GM21717 (cell line): ENCODE measurements at regions not wholly inside any gene's neighbourhood (a gene's known extent, or its start where the extent isn't known, plus 50 kb on each side); places are given as distances from the start of the nearest gene placed in this dataset.
A peak's percentile ranks its signal among the peaks of the same experiment; 100 is the strongest.
"Not testable (repeated sequence)": the region's sequence is repeated elsewhere in the genome, so short reads cannot be mapped to it uniquely, and the experiment has no call there.

Experiments used
- ATAC-seq: cut with Tn5 transposase; IDR thresholded peaks from one replicate; pipeline ENCODE4 v1.9.1; 2021; ENCODE audit warnings: mild to moderate bottlenecking, moderate library complexity; ENCODE audit not compliant: unreplicated experiment

DNA sequence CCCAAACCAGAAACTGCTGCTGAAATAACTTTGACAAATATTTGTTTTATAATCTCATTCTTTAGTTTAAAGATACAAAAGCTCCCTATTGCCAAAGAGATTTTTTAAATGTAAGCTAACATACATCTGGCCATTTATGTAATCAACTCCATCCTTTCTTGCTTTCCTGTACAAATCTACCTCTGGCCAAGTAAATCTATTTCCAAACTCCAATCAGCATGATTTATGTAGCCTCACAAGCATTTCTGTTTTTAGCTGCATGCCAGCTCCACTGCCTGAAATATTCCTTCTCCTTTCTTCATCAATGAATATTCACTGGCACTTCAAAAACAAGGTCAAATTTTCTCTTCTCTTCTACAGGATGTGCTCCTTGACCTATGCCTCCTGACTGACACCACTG lies 80.0 kb downstream of the SHOX2 start:
- ATAC-seq: no peak

DNA sequence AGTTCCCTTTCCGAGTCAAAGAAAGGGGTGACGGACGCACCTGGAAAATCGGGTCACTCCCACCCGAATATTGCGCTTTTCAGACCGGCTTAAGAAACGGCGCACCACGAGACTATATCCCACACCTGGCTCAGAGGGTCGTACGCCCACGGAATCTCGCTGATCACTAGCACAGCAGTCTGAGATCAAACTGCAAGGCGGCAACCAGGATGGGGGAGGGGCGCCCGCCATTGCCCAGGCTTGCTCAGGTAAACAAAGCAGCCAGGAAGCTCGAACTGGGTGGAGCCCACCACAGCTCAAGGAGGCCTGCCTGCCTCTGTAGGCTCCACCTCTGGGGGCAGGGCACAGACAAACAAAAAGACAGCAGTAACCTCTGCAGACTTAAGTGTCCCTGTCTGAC lies 86.3 kb downstream of the SHOX2 start:
- ATAC-seq: not testable (repeated sequence)

DNA sequence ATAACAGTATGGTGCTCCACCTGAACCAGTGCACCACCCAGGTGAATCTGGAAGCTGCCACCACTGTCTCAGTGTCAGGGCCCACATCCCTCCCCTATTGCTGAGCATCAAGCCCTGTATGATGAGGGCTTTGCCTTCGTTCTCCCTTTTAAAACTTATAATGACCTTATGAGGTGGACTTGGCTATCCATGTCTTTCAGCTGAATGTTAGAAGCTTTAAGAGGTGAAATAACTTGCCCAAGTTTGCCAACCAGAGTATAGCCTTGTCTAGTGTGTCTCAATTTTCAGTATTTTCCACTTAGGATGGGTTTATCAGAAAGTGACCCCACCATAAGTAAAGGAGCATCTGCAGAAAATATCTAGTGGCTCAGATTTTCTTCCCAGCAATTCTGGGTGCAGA lies 87.8 kb downstream of the SHOX2 start:
- no peak for ATAC-seq

DNA sequence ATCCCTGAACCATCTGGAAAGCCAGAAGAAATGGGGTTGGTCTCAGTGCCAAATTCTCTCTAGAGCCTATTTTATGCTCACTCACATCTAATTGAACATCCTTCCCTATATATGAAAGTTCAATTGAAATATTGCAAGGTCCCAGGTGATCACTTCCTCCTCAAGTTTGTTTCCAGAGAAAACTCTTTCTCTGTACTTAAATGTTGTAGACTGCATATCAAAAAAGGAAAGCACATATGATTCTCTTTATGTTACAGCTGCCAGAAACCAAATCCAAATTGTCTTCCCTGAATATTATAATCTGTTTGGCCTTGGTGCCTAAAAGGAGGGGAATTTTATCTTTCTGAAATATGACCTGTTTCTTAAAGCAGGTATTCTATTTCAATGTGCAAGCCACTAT lies 93.3 kb downstream of the SHOX2 start:
- no peak for ATAC-seq

DNA sequence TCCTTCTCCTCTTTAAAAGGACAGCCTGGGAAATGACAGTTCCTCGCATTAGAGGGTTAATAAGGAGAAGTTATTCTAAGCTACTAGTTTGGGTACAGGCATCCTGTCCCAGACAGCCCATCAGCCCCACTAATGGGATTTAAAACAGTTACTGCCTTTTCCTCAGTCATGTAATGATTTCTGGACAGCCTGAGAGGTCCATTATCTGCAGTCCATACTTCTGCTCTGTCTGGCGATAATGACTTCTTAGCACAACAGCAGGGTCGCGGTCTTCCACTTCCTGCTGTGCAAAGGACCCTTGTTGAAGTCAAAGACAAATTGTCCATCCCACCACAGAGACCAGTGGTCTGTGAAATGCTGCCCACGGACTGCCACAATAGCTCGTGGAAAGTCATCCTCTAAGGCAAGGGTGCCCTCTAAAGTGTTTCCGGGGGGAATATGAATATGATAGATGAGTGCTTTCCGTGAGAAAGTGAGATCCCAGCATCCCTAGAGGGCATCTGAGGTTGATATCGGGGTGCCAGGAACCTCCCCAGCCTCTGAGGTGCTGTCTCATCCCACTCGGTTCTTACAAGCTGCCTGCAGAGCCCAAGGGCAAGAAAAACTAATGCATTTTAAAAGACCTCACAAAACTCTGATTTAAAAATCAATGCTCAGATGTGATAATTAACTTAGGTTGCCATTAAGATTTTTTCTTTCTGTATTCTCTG lies 100.7 kb downstream of the SHOX2 start:
- ATAC-seq: no peak

GRCh38 chr3:157999246-157999645 lies 107.0 kb downstream of the SHOX2 start:
- ATAC-seq: no peak

DNA sequence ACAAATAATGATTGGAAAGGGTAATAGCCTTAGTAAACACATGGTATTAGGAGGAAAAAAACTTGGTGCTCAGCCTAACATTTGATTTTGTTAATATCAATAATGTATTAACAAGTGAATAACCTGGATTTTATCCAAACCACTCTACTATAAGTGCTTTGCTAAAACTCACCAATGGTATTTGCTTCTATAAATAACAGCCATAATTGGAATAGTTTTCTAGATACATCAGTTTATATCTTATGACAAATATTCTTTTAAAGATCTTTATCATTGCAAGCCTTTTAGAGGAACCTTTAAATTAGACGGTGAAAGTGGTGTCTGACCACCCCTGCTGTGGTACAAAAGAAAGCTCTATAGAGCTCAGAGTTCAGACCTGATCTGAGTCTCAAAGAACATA lies 123.9 kb downstream of the SHOX2 start:
- ATAC-seq: no peak

DNA sequence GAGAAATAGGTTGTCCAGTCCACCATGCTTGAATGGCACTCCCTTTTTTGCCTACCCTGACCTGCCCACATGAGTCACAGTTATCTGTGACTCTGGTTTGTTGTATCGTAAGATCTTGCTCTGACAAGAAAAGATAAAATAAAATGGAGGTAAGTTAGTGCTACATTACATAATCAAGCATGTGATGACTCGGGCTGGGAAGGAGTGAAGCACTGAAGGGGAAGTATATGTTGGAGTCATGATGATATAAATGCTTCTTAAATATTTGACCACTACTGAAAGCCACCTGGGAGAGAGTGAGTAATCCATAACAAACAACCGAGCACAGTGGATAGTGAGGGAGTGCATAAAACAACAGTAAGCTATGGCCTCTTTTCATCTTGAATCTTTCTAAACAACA lies 124.4 kb downstream of the SHOX2 start:
- no peak for ATAC-seq

GRCh38 chr3:157979022-157979421 lies 127.2 kb downstream of the SHOX2 start:
- no peak for ATAC-seq

DNA sequence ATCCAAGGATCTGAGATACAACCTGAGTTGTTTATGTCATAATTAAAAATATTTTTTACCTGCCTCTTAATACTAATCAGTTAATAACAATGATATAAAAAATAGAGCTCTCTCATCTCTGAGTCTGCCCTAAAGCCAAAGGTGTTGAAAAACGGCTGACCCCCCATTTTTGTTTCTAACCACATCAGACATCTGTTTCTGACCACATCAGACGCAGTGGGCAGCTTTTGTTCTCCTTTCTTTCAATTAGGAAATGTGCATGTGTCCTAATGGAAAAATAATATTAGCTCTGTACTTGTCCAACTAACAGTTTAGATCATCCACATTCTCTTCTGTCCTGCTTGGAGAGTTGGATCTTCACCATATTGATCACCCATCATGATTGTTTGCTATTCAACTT lies 144.6 kb downstream of the SHOX2 start:
- no peak for ATAC-seq

DNA sequence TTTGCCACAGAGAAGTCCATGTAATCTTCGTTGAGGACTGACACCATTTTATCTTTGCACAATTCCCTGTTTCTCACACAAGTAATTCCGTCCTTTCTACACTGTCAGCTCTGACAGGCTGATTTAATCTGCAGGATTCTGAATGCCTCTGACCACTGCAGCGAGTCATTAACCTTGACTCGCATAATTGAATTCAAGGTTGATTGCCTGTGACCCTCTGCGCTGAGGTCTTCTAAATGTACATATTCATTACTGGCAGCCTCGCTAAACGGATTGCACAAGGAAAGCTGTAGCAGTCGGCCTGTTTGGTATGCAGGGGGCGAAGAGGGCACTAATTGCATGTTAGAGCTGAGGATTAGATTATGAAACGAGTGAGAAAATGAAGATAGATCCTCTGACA lies 147.8 kb downstream of the SHOX2 start:
- no peak for ATAC-seq

- ATAC-seq: no peak
Observed at GRCh38 chr3:157956850-157957249, 149.4 kb downstream of the SHOX2 start.

DNA sequence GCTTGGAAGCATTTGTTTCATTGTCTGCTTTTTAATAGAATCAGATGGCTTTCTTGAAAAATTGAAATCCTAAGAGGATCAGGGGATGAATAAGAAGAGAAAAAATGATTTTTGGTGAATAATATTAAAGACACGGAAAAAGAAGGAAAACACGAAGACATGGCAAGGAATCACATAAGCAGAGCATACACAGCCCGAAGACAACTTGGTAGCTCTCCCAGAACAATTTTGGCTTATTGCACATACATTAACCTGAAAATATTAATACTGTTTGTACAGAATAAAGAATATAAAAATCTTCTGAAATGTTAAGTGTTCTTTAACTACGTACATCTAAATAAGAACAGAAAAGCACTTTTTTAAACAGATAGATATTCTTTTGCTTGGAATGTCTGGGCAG lies 150.0 kb downstream of the SHOX2 start:
- ATAC-seq: no peak

DNA sequence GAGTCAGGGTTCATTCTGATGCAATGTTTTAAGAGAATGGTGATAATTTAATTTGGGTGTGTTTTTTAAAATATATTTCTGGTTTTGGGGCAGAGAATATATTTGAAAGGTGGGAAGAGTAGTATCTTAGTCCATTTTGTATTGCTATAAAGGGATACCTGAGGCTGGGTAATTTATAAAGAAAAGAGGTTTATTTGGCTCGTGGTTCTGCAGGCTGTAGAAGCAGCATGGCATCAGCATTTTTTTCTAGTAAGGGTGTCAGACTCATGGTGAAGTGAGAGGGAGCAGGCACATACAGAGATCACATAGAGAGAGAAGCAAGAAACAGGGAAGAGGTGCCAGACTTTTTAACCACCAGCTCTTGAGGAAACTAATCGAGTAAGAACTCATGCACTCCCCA lies 152.7 kb downstream of the SHOX2 start:
- no peak for ATAC-seq

DNA sequence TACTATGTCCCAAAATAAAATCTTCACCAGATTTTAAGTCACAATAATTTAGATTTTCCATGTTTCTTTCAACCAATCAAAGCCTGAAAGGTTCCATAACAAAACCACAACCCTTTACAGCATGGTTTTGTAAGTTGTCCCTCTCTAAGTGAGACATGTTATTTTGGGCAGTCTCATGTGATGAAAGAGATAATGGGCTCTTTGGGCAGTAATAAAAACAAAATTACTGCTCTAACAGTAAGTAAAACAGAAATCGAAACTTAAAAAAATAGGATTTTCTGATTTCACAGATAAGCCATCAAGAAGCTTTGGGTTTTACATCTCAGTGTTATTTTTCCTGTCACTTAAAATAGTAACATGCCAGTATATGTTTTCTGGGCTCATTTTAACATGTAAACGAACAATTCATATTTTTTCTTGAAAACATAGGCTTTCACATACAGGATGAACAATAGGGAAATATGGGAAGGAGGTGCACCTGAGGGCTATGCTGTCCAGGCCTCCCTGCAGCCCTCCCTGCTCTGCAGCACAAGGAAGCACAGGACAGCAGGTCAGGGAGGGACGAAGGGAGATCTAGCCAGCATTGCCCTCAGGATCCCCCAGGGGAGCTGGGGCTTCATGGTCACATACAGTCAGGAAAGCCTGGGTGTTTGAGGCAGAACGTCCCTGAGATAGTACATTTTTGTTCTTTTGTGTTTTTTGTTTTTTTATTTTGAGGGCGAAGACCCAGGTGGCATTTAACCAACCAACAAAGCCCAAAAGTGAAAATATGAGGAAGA lies 157.4 kb downstream of the SHOX2 start:
- no peak for ATAC-seq

- ATAC-seq: no peak
Observed at GRCh38 chr3:157939166-157939565, 167.1 kb downstream of the SHOX2 start.

DNA sequence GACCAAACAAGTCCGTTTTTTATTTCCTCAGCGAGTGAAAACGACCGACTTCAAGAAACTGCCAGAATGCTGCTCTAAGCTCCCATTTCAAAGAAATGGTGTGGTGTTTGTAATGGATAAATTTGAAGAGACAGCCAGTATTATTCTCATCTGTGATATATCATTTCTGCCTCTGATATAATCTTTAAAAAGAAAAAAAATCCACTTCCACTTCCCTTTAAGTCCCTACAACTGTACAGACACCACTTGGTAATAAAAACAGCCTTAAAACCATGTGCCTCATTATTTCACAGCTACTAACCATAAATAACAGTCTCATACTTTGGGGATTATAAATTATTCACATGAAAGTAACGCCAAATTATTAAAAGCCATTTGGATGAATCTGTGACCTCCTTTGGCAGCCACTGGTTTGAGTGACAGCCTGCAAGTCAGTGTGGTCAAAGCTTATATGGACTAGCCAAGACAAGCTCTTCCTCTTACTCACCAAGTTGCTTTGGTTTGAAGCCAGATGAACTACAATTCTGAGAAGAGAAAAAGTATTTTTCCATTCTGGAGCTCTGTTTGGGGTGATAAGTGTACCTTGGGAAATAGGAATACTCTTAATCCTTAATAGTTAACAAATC lies 168.0 kb downstream of the SHOX2 start:
- ATAC-seq: no peak

DNA sequence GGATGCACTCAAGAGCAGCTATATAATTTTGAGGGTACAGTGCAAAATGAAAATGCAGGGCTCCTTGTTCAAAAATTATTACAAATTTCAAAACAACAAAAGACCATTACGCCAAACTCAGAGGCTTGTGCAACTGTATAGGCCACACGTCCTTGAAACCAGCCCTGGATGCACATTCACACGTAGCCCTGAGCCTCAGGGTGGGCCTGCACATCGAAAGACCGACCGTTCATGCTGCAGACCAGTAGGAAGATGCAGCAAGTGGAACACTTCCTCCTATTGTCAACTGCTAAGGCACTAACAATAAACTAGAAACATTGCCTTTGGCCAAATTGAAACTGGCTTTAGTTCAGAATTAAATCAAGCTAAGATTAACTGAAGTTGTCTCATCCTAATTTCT lies 174.7 kb downstream of the SHOX2 start:
- no peak for ATAC-seq

GRCh38 chr3:157930000-157930780 lies 176.0 kb downstream of the SHOX2 start:
- no peak for ATAC-seq

GRCh38 chr3:157926822-157927221 lies 179.4 kb downstream of the SHOX2 start:
- ATAC-seq: no peak

- ATAC-seq: peak; percentile 87
Observed at GRCh38 chr3:157922614-157923013, 183.6 kb downstream of the SHOX2 start.
